OCI-LY1 (cell line): ENCODE measurements at regions not wholly inside any gene's neighbourhood (a gene's known extent, or its start where the extent isn't known, plus 50 kb on each side); places are given as distances from the start of the nearest gene placed in this dataset.

Experiments
- EZH2 ChIP-seq: fragments of 200-600 bp; sonication (generic), shearing (Covaris generic); IDR thresholded peaks from 2 replicates; pipeline ENCODE4 v1.8.0; 2017; ENCODE audit warnings: borderline replicate concordance, mixed run types, mild to moderate bottlenecking, antibody characterized with exemption, low read length, moderate library complexity, mixed read lengths
- TF ChIP-seq, protein P1 (sequence below): fragments of 200-600 bp; sonication (generic), shearing (Covaris generic); IDR thresholded peaks from 2 replicates; pipeline ENCODE4 v1.5.1; 2017; ENCODE audit warnings: mild to moderate bottlenecking, antibody characterized with exemption, low read length, moderate library complexity, mixed read lengths

DNA sequence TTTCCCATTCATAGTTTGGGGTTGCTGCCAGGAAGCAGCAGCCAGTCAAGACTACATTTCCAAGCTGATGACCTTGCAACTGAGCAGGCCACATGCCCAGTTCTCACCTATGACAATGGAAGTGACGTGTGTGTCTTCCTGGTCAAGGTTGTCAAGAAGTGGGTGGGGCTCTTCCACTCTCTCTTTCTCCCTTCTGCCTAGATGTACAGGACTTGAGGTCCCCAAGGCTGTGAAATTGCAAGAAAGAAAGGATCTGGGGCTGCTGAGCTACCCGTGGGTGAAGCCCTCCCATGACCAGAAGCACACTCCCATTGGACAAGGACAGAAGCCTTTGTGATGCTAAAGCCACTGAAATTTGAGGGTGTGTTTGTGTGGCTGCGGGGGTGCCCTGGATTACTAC, 175.1 kb downstream of the LINC00237 start:
- TF ChIP-seq, protein P1, sequence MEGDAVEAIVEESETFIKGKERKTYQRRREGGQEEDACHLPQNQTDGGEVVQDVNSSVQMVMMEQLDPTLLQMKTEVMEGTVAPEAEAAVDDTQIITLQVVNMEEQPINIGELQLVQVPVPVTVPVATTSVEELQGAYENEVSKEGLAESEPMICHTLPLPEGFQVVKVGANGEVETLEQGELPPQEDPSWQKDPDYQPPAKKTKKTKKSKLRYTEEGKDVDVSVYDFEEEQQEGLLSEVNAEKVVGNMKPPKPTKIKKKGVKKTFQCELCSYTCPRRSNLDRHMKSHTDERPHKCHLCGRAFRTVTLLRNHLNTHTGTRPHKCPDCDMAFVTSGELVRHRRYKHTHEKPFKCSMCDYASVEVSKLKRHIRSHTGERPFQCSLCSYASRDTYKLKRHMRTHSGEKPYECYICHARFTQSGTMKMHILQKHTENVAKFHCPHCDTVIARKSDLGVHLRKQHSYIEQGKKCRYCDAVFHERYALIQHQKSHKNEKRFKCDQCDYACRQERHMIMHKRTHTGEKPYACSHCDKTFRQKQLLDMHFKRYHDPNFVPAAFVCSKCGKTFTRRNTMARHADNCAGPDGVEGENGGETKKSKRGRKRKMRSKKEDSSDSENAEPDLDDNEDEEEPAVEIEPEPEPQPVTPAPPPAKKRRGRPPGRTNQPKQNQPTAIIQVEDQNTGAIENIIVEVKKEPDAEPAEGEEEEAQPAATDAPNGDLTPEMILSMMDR, result no peak
- no peak for TF ChIP-seq EZH2
